Immature natural killer cell (primary cell): ENCODE measurements at regions not wholly inside any gene's neighbourhood (a gene's known extent, or its start where the extent isn't known, plus 50 kb on each side); places are given as distances from the start of the nearest gene placed in this dataset.

ENCODE experiments used
- DNase-seq, 3 donors: peaks; one replicate each; pipeline ENCODE4 v3.0.0; 2022; ENCODE audit warnings: mixed read lengths in 1 of 3
- H3K27ac Mint-ChIP-seq, 6 donors: one replicate each; pipeline ENCODE4 v1.8.0; 2020; ENCODE audit warnings: mixed read lengths in 6 of 6, mild to moderate bottlenecking in 5 of 6, inconsistent platforms in 4 of 6, moderate library complexity in 3 of 6
- H3K27me3 Mint-ChIP-seq, 3 donors: one replicate each; pipeline ENCODE4 v1.8.0; 2020 to 2021; ENCODE audit warnings: low read depth in 3 of 3, mild to moderate bottlenecking in 3 of 3, mixed read lengths in 3 of 3, moderate library complexity in 3 of 3, inconsistent platforms in 1 of 3
- H3K36me3 Mint-ChIP-seq, 3 donors: one replicate each; pipeline ENCODE4 v1.8.0; 2020; ENCODE audit warnings: mixed read lengths in 3 of 3, inconsistent platforms in 2 of 3, mild to moderate bottlenecking in 2 of 3
- H3K4me1 Mint-ChIP-seq, 2 donors: one replicate each; pipeline ENCODE4 v1.8.0; 2020; ENCODE audit warnings: inconsistent platforms in 2 of 2, mild to moderate bottlenecking in 2 of 2, mixed read lengths in 2 of 2, moderate library complexity in 1 of 2
- H3K4me3 Mint-ChIP-seq, 5 donors: one replicate each; pipeline ENCODE4 v1.8.0; 2020; ENCODE audit warnings: mild to moderate bottlenecking in 5 of 5, mixed read lengths in 5 of 5, inconsistent platforms in 3 of 5, moderate library complexity in 3 of 5
- H3K9me3 Mint-ChIP-seq, 6 donors: one replicate each; pipeline ENCODE4 v1.8.0; 2020; ENCODE audit warnings: mild to moderate bottlenecking in 6 of 6, mixed read lengths in 6 of 6, inconsistent platforms in 4 of 6, moderate library complexity in 3 of 6

DNA sequence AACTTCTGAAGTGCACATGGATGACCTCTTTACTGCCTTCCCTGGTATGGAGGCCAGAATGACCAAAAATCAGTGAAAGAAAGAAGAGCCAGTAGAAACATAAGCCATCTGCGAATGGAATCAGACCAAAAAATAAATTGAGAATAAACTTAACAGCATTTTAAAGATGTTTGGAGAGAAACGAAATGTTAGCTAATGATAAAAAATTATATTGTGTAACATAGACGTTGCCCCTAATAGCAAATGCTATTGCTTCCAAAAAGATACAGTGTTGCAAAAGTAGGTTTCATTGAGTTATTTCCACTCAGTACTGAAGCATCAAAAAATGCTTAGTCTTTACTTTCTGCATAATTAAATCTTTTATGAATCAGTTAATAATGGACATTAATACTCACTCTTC is 371.7 kb downstream of the LIG4 start:
- Mint-ChIP-seq H3K27me3 (peaks cover 0 to 2% (median 0%) of the 10 kb centered on the region in 3 donors), H3K4me1 (no peaks in the 10 kb centered on the region), H3K4me3 (no peak overlapping the region), H3K27ac (no peak overlapping the region), H3K9me3 (peaks cover 1 to 16% (median 6%) of the 10 kb centered on the region in 6 donors), H3K36me3 (no peaks in the 10 kb centered on the region)
- DNase-seq = no peak

DNA sequence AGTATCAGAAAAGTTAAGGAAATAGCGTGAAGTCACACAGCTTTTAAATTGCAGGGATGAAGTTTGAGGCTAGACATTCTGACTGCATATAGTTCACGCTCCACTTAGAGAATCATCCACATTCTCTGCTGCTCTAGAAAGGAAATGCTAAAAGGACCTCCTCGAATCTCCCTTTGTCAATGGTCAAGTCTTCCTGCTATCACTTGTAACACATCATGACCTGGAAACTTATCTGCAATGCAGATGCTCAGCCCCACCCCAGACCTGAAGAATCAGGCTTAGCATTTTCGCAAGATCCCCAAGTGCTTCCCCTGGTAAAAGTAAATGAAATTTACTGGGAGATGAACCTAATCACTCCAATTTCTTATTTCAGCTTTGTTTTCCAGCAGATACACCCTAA is 372.1 kb downstream of the LIG4 start:
- DNase-seq = no peak
- H3K27ac Mint-ChIP-seq = no peak overlapping the region
- peaks cover 1 to 16% (median 6%) of the 10 kb centered on the region in 6 donors for H3K9me3 Mint-ChIP-seq
- H3K36me3 Mint-ChIP-seq = no peaks in the 10 kb centered on the region
- peaks cover 0 to 2% (median 0%) of the 10 kb centered on the region in 3 donors for H3K27me3 Mint-ChIP-seq
- no peak overlapping the region for H3K4me3 Mint-ChIP-seq
- H3K4me1 Mint-ChIP-seq = no peaks in the 10 kb centered on the region

DNA sequence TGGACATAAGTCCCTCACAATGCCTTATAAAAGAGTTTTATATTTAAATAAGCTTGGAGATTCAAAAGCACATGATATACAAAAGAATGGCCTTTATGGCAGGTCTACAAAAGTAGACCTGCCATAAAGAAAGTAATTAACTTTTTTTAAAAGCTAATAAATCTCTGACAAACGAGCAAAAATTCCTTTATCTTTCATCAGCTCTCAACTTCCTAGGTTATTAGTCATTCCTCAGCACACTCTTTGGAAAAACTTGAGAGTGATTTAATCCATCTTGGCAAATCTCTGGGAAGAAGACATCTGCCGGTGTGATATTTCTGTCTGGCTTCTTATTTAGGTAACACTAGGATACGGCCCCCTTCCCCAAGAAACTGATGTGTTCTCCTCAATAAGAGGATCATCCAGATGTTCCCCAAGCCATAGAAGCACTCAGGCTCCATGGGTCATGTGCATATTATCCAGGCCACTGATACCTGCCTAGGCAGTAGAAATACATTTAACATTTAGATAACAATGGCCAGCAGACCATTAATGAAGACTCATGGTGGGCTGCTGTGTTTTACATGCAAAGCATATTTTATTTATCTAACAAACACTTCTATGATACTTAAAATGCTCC is 372.7 kb downstream of the LIG4 start:
- Mint-ChIP-seq H3K4me1 (no peaks in the 10 kb centered on the region), H3K36me3 (no peaks in the 10 kb centered on the region), H3K27ac (no peak overlapping the region), H3K4me3 (no peak overlapping the region), H3K27me3 (peaks cover 0 to 2% (median 0%) of the 10 kb centered on the region in 3 donors), H3K9me3 (peaks cover 1 to 18% (median 6%) of the 10 kb centered on the region in 6 donors)
- no peak for DNase-seq

DNA sequence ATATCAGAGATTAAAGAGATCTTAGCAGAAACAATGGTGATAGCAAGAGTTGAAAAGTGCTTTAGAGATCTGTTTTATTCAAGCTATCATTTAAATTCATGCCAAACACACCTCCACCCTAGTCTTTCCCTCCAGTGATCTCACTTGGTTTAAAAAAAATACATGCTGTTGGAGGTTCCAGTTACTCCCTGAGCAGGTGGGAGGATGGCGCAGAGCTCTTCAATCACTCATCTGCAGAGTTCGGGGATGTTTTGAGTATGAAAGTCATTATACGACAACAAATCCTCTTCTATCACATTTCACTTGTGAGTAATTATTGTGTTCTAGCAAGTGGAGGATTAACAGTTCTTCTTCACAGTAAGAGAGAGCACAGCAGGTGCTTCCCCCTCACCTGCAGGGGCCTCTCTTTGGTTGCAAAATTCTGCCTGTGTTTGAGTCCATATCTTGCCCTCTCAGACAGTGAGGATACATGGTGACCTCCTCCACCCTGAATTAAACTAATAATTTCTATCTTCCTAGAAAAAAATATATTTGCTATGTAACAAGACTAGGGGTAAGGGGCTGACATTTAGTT is 376.7 kb downstream of the LIG4 start:
- Mint-ChIP-seq H3K9me3 (peaks cover 2 to 19% (median 13%) of the 10 kb centered on the region in 6 donors), H3K36me3 (no peaks in the 10 kb centered on the region), H3K4me3 (no peak overlapping the region)

DNA sequence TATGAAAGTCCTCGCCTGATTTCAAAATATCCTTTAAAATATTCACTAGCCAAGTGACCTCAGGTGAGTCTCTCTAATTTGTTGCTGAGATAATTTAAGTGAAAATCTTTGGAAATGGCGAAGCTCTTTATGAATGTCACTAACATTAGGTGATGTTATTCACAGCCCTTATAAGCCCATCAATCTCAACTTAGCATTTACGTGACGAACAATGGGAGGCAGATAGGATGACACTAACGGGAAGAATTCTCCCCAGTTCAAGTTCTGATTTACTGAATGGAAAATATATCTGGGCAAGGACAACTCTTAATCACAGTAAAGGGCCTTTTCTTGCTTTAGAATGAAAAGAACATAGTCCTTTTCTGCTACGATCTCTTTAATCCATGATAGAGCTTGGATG is 378.7 kb downstream of the LIG4 start:
- peaks cover 4 to 28% (median 12%) of the 10 kb centered on the region in 6 donors for H3K9me3 Mint-ChIP-seq
- no peak overlapping the region for H3K4me3 Mint-ChIP-seq
- H3K27ac Mint-ChIP-seq = no peak overlapping the region
- H3K27me3 Mint-ChIP-seq = no peaks in the 10 kb centered on the region
- H3K36me3 Mint-ChIP-seq = no peaks in the 10 kb centered on the region
- no peaks in the 10 kb centered on the region for H3K4me1 Mint-ChIP-seq
- no peak for DNase-seq

More for the DNA sequence above, 376.7 kb downstream of the LIG4 start:
- no peaks in the 10 kb centered on the region for H3K4me1 Mint-ChIP-seq
- H3K27me3 Mint-ChIP-seq = peaks cover 0 to 2% (median 0%) of the 10 kb centered on the region in 3 donors
- no peak for DNase-seq
- no peak overlapping the region for H3K27ac Mint-ChIP-seq

DNA sequence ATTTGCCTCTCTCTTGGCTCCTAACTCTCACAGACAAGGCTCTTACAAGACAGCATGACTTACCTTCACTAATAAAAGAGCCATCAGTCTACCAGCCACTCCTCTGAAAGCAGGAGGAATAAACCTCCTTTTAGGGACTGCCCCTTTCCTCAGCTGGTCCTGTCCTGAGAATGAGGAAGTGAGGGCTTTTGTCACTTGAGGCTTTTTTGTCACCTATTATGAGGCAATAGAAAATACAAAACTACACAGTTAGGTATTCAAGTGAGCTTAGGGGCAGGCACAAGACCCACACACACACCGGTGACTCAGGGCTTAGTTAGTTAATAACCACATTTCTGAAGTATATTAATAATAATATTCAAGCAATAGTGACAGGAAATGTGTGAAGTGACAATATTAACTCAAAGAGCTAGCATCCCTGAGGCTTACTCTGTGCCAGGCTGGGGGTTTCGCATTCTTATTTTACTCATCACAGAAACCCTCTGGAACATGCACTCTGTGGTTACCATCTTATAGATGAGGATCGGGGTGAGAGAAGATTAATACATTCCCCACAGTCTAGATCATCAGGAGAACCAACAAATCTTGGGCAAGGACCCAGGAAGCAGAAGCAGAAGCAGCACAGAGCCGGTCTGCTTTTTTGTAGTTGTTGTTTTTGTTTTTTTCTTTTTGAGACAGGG is 379.9 kb downstream of the LIG4 start:
- Mint-ChIP-seq H3K9me3 (peaks cover 5 to 32% (median 14%) of the 10 kb centered on the region in 6 donors), H3K27ac (no peak overlapping the region), H3K4me3 (no peak overlapping the region), H3K36me3 (no peaks in the 10 kb centered on the region), H3K4me1 (no peaks in the 10 kb centered on the region), H3K27me3 (no peaks in the 10 kb centered on the region)
- no peak for DNase-seq

DNA sequence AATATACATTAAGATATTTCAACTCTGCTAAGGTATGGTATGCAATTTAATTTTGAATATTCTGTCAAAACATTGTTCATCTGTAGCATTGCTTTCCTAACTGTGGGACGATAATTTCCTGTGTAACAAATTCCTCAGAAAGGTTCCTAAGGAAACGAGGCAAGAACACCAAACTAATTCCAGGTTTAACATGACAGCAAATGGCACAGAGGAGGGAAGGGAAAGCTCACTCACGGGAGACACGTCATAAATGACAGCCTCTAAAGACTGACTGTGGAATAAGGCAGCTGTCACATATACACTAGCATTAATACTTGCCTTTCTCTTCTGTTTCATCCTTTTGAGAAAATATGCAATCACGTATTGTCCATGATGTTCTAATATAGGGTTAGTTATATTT is 380.6 kb downstream of the LIG4 start:
- no peak for DNase-seq

DNA sequence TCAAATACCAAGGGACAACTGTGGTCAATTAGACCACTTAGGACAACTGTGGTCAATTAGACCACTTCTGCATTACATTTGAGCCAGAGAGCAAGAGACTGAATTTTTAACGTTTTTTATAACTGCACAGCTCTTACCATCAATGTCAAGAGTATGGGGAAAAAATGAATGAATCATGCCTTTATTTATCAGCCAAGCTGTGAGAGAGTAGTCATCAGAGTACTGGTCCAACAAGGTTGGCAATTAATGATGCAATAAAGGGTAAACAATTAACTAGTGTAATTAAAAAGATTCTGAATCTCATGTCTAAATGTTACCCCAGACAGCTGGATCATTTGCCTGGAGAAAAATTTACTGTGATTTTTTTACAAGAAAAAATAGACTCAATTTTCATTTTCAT is 381.1 kb downstream of the LIG4 start:
- no peaks in the 10 kb centered on the region for H3K4me1 Mint-ChIP-seq
- no peak overlapping the region for H3K4me3 Mint-ChIP-seq
- H3K36me3 Mint-ChIP-seq = no peaks in the 10 kb centered on the region
- no peaks in the 10 kb centered on the region for H3K27me3 Mint-ChIP-seq
- no peak overlapping the region for H3K27ac Mint-ChIP-seq
- peaks cover 6 to 32% (median 18%) of the 10 kb centered on the region in 6 donors for H3K9me3 Mint-ChIP-seq
- DNase-seq = no peak

More for the DNA sequence above, 380.6 kb downstream of the LIG4 start:
- H3K9me3 Mint-ChIP-seq = peaks cover 4 to 32% (median 18%) of the 10 kb centered on the region in 6 donors
- H3K27ac Mint-ChIP-seq = no peak overlapping the region
- H3K27me3 Mint-ChIP-seq = no peaks in the 10 kb centered on the region
- no peaks in the 10 kb centered on the region for H3K36me3 Mint-ChIP-seq
- no peak overlapping the region for H3K4me3 Mint-ChIP-seq
- H3K4me1 Mint-ChIP-seq = no peaks in the 10 kb centered on the region

DNA sequence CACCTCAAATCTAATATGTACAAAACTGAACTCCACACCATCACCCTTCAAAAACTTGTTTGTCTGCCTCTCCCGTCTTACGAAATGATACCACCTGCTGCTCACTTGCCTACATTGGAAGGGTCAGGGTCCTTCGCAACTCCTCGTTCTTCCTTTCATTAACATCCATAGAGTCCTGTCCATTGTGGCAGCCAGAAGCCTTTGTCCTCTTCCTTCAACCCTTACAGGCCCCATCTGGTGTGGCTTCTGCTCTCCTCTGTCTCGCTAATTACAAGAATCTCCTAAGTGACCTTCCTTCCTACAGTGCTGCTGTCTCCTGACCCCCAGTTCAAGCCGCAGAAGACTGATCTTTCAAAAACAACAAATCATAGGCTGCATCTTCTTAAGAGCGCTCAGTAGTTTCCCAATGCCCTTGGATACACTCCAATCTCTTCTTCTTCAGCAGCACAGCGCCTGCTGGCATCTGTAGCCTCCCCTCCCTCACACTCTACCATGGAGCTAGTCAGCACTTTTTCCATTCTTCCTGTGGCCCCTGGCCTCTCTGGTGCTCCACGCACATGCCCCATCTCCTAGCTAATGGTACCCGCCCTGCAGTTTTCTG is 382.7 kb downstream of the LIG4 start:
- Mint-ChIP-seq H3K9me3 (peaks cover 5 to 28% (median 15%) of the 10 kb centered on the region in 6 donors), H3K27ac (no peak overlapping the region), H3K27me3 (no peaks in the 10 kb centered on the region), H3K36me3 (no peaks in the 10 kb centered on the region), H3K4me1 (no peaks in the 10 kb centered on the region), H3K4me3 (no peak overlapping the region)
- no peak for DNase-seq

DNA sequence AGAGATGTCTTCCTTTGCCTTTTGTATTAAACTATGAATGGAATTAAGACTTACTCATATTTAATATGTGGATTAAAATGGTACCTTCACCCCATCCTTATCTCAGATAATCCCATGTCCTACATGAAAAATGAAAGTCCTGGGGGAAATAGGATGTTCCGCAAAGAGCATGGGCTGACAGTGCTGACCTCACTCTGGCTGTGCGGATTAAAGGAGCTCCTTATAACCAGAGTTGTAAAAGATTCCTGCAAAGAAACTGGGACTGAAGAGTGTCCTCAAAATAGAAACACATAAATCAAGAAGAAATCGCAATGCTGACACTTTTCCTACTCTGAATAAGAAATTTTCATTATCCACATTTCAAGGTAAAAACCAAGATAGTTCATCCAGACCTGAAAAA is 384.5 kb downstream of the LIG4 start:
- H3K9me3 Mint-ChIP-seq = peaks cover 5 to 32% (median 17%) of the 10 kb centered on the region in 6 donors
- H3K4me3 Mint-ChIP-seq = no peak overlapping the region
- no peaks in the 10 kb centered on the region for H3K4me1 Mint-ChIP-seq
- no peak overlapping the region for H3K27ac Mint-ChIP-seq
- H3K27me3 Mint-ChIP-seq = no peaks in the 10 kb centered on the region
- no peaks in the 10 kb centered on the region for H3K36me3 Mint-ChIP-seq
- DNase-seq = no peak

DNA sequence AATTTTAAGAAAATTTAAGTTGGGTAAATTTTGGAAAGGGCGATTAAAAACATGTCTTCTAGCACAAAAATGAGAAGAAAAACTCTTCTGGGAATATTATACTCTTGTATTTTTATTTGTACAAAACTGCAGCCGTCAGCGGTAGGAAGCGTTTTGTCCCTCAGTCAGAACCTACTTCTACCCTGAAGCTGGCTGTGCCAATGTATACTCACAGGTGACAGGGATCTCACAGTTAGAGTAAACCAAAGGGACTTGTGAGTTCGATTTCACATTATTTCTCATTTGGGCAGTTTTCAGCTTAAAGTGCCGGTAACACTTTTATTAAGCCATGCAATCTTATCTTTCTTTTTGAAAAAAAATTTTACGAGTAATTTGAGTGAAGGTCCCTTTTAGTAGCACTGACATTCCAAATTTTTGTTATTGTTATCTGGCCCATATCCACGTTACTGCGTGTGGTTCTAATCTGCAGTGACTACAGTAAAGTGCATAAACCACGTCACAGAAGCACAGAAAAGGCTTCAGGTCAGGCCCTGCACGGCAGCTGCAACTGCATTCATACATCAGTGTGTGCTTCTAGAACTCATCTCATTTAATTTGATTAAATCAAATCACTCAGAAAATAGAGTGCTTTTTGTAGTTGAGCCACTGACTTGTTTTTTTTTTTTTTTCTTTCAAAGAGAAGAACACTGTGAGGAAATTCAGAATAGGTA is 387.3 kb downstream of the LIG4 start:
- Mint-ChIP-seq H3K36me3 (no peaks in the 10 kb centered on the region), H3K4me1 (no peaks in the 10 kb centered on the region), H3K4me3 (no peak overlapping the region), H3K27me3 (peaks cover 0 to under 1% (median 0%) of the 10 kb centered on the region in 3 donors), H3K9me3 (peaks cover 2 to 28% (median 14%) of the 10 kb centered on the region in 6 donors), H3K27ac (no peak overlapping the region)
- DNase-seq = no peak

DNA sequence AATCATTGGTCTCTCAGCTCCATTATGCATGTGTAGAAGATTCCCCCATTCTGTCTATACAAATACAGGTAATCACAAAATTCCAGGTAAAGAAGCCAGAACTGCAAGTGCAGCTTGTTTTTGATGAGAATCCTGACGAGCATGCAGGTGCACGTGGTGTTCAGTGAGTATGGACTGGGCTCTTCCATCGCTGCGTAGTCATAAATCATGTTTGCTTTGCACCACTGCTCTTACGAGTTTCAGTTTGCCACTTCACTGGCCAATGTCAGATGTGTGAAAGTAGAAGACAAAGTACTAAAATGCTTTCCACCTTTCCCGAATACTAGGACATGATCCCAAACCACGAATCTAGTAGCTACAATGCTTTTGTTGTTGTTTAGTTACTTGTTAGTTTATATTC is 390.7 kb downstream of the LIG4 start:
- no peak overlapping the region for H3K4me3 Mint-ChIP-seq
- no peaks in the 10 kb centered on the region for H3K36me3 Mint-ChIP-seq
- DNase-seq = no peak
- H3K27ac Mint-ChIP-seq = no peak overlapping the region
- H3K27me3 Mint-ChIP-seq = peaks cover 0 to 1% (median 0%) of the 10 kb centered on the region in 3 donors
- H3K9me3 Mint-ChIP-seq = peaks cover 2 to 28% (median 11%) of the 10 kb centered on the region in 6 donors
- H3K4me1 Mint-ChIP-seq = no peaks in the 10 kb centered on the region

DNA sequence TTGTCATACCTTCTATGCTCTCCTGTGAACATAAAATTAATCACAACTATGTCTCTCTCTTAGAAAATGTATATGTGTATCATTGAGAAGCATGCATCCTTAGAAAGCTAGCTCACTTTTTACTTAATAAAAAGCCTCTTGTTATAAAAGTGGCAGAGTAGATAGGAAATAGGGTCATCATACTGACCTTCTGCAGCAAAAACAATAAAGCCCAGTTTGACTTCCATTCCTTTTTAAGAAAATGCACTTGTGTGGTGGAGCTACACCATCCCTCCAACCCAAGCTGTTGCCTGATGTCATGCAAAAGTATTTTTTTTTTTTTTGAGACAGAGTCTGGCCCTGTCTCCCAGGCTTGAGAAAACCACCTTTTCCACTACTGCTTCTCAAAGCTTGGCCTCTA is 393.3 kb downstream of the LIG4 start:
- peaks cover 2 to 40% (median 15%) of the 10 kb centered on the region in 6 donors for H3K9me3 Mint-ChIP-seq
- H3K4me1 Mint-ChIP-seq = no peaks in the 10 kb centered on the region
- DNase-seq = no peak
- peaks cover 0 to 1% (median 0%) of the 10 kb centered on the region in 3 donors for H3K27me3 Mint-ChIP-seq
- no peak overlapping the region for H3K4me3 Mint-ChIP-seq
- H3K27ac Mint-ChIP-seq = no peak overlapping the region
- no peaks in the 10 kb centered on the region for H3K36me3 Mint-ChIP-seq
